ENCODE measurements at regions not wholly inside any gene's neighbourhood (a gene's known extent, or its start where the extent isn't known, plus 50 kb on each side); places are given as distances from the start of the nearest gene placed in this dataset.

DNA sequence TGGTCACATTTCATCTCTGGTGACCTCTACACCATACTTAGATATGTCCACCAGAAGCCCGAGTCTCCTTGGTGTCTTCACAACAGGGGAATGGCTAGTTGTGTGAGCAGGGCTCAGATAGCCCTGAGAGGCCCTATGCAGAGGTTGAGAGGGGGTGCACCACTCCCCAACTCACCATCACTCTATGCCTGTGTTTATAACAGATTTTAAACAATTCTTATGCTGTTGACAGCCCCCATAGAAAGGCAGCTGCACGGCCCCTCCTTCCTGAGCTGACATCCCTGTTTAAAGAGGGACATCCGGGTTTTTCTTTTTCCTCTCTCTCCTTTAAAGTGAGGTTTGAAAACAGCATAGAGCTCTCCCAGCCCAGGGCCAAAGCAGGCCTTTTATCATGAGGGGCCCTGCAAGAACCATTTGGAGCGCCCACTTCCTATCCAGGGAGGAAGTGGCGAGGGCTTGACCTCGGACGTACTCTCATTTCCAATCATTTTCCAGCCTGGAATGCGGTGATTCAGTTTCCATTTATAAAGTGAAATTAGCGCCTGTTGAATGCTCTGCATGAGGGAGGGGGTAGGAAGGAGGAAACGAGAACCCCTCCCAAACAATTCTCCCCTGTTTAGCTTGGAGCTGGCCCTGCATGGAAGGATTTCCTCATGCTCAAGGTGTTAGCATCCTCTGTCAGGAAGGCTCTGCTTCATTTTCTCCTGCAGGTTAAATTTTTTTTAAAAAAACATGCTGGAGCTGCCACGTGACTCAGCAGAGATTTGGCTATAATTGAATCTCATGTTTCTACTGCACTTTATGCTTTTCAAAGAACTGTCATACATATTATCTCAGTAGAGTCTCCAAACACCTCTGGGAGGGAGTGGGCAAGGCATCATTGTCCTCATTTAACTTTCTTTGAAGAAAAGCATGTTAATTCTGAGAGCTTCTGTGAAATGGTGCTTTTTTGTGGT is 117.5 kb downstream of the DDX1 start:
- TF ChIP-seq GLIS3 (CRISPR knock-in tag; IDR thresholded peaks at IDR 0.05) (no peak), ARNTL (CRISPR knock-in tag; IDR thresholded peaks at IDR 0.05; ENCODE audit: borderline replicate concordance, low read depth) (no peak), OSR1 (CRISPR knock-in tag; IDR thresholded peaks at IDR 0.05) (no peak), ZFP3 (CRISPR knock-in tag; IDR thresholded peaks at IDR 0.05) (no peak), ZC3H10 (CRISPR knock-in tag; IDR thresholded peaks at IDR 0.05) (no peak), ISL1 (CRISPR knock-in tag; IDR thresholded peaks at IDR 0.05) (no peak), ZNF70 (CRISPR knock-in tag; IDR thresholded peaks at IDR 0.05) (no peak), ESRRG (CRISPR knock-in tag; IDR thresholded peaks at IDR 0.05) (no peak), BACH2 (CRISPR knock-in tag; IDR thresholded peaks at IDR 0.05; ENCODE audit: borderline replicate concordance) (no peak), TOX (CRISPR knock-in tag; IDR thresholded peaks at IDR 0.05; ENCODE audit: borderline replicate concordance) (no peak), ZFP30 (CRISPR knock-in tag; IDR thresholded peaks at IDR 0.05) (no peak), RARB (CRISPR knock-in tag; IDR thresholded peaks at IDR 0.05) (no peak)
- TF ChIP-seq, protein P1, sequence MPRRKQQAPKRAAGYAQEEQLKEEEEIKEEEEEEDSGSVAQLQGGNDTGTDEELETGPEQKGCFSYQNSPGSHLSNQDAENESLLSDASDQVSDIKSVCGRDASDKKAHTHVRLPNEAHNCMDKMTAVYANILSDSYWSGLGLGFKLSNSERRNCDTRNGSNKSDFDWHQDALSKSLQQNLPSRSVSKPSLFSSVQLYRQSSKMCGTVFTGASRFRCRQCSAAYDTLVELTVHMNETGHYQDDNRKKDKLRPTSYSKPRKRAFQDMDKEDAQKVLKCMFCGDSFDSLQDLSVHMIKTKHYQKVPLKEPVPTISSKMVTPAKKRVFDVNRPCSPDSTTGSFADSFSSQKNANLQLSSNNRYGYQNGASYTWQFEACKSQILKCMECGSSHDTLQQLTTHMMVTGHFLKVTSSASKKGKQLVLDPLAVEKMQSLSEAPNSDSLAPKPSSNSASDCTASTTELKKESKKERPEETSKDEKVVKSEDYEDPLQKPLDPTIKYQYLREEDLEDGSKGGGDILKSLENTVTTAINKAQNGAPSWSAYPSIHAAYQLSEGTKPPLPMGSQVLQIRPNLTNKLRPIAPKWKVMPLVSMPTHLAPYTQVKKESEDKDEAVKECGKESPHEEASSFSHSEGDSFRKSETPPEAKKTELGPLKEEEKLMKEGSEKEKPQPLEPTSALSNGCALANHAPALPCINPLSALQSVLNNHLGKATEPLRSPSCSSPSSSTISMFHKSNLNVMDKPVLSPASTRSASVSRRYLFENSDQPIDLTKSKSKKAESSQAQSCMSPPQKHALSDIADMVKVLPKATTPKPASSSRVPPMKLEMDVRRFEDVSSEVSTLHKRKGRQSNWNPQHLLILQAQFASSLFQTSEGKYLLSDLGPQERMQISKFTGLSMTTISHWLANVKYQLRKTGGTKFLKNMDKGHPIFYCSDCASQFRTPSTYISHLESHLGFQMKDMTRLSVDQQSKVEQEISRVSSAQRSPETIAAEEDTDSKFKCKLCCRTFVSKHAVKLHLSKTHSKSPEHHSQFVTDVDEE (CRISPR knock-in tag; IDR thresholded peaks at IDR 0.05) = no peak
- TF ChIP-seq, protein P2, sequence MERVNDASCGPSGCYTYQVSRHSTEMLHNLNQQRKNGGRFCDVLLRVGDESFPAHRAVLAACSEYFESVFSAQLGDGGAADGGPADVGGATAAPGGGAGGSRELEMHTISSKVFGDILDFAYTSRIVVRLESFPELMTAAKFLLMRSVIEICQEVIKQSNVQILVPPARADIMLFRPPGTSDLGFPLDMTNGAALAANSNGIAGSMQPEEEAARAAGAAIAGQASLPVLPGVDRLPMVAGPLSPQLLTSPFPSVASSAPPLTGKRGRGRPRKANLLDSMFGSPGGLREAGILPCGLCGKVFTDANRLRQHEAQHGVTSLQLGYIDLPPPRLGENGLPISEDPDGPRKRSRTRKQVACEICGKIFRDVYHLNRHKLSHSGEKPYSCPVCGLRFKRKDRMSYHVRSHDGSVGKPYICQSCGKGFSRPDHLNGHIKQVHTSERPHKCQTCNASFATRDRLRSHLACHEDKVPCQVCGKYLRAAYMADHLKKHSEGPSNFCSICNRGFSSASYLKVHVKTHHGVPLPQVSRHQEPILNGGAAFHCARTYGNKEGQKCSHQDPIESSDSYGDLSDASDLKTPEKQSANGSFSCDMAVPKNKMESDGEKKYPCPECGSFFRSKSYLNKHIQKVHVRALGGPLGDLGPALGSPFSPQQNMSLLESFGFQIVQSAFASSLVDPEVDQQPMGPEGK (CRISPR knock-in tag; IDR thresholded peaks at IDR 0.05; ENCODE audit: borderline replicate concordance) = no peak
